HEK293 (cell line): ENCODE measurements at regions not wholly inside any gene's neighbourhood (a gene's known extent, or its start where the extent isn't known, plus 50 kb on each side); places are given as distances from the start of the nearest gene placed in this dataset.

Experiments
- EGR2 ChIP-seq: fragments of 450-650 bp; formaldehyde crosslinking; IDR thresholded peaks from 2 replicates; pipeline ENCODE4 v1.5.1; 2016; ENCODE audit warnings: low read depth, missing biosample characterization, missing genetic modification characterization
- RBAK ChIP-seq: fragments of 450-650 bp; formaldehyde crosslinking; IDR thresholded peaks from 2 replicates; pipeline ENCODE4 v1.5.1; 2016; ENCODE audit warnings: missing biosample characterization, missing genetic modification characterization
- SP2 ChIP-seq: fragments of 450-650 bp; formaldehyde crosslinking; IDR thresholded peaks from 2 replicates; pipeline ENCODE4 v1.5.1; 2016; ENCODE audit warnings: missing biosample characterization, missing genetic modification characterization
- TCF7L2 ChIP-seq: IDR thresholded peaks from 2 replicates; pipeline ENCODE4 v1.6.1; 2011; ENCODE audit warnings: low read depth, mild to moderate bottlenecking, inconsistent platforms, low read length, moderate library complexity, borderline replicate concordance
- ZBTB1 ChIP-seq: fragments of 450-650 bp; formaldehyde crosslinking; IDR thresholded peaks from 2 replicates; pipeline ENCODE4 v1.5.1; 2016; ENCODE audit warnings: missing biosample characterization, missing genetic modification characterization
- ZNF76 ChIP-seq: fragments of 450-650 bp; formaldehyde crosslinking; IDR thresholded peaks from 2 replicates; pipeline ENCODE4; 2016; ENCODE audit warnings: low read depth, missing biosample characterization, missing genetic modification characterization, borderline replicate concordance
- TF ChIP-seq, protein P1 (sequence below): fragments of 450-650 bp; formaldehyde crosslinking; IDR thresholded peaks from 2 replicates; pipeline ENCODE4 v1.5.1; 2016; ENCODE audit warnings: missing biosample characterization, missing genetic modification characterization
- TF ChIP-seq, protein P2 (sequence below): fragments of 450-650 bp; formaldehyde crosslinking; IDR thresholded peaks from 2 replicates; pipeline ENCODE4 v1.5.1; 2016; ENCODE audit warnings: missing biosample characterization, missing genetic modification characterization
- TF ChIP-seq, protein P3 (sequence below): fragments of 450-650 bp; formaldehyde crosslinking; IDR thresholded peaks from 2 replicates; pipeline ENCODE4 v1.5.1; 2016; ENCODE audit warnings: missing biosample characterization, missing genetic modification characterization
- TF ChIP-seq, protein P4 (sequence below): sonication (generic); formaldehyde crosslinking; IDR thresholded peaks from 2 replicates; pipeline ENCODE4 v1.8.1; 2022; ENCODE audit warnings: mild to moderate bottlenecking, moderate library complexity, missing genetic modification reagents

DNA sequence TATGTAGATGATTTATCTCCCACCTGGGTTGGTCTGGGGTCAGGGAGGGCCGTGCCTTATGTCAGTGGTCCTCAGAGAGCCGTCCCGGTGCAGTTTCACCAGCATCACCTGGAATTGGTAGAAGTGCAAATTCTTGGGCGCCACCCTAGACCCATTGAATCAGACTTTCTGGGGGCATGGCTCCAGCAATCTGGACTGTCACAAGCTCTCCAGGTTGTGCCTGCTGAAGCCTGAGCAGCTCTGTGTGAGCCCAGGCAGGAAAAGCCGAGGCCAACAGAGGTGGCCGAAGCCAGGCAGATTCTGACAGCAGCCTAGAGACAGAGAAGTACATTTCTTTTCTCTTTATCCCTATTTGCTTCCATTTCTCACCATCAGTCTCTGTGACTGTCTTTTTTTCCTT, 98.4 kb upstream of the SEC11C start:
- TF ChIP-seq, protein P1, sequence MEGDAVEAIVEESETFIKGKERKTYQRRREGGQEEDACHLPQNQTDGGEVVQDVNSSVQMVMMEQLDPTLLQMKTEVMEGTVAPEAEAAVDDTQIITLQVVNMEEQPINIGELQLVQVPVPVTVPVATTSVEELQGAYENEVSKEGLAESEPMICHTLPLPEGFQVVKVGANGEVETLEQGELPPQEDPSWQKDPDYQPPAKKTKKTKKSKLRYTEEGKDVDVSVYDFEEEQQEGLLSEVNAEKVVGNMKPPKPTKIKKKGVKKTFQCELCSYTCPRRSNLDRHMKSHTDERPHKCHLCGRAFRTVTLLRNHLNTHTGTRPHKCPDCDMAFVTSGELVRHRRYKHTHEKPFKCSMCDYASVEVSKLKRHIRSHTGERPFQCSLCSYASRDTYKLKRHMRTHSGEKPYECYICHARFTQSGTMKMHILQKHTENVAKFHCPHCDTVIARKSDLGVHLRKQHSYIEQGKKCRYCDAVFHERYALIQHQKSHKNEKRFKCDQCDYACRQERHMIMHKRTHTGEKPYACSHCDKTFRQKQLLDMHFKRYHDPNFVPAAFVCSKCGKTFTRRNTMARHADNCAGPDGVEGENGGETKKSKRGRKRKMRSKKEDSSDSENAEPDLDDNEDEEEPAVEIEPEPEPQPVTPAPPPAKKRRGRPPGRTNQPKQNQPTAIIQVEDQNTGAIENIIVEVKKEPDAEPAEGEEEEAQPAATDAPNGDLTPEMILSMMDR (tag by site-specific recombination): no peak
- TF ChIP-seq SP2 (tag by site-specific recombination) (no peak), ZNF76 (tag by site-specific recombination) (no peak), EGR2 (tag by site-specific recombination) (no peak), TCF7L2 (no peak), ZBTB1 (no peak), RBAK (no peak)
- TF ChIP-seq, protein P2, sequence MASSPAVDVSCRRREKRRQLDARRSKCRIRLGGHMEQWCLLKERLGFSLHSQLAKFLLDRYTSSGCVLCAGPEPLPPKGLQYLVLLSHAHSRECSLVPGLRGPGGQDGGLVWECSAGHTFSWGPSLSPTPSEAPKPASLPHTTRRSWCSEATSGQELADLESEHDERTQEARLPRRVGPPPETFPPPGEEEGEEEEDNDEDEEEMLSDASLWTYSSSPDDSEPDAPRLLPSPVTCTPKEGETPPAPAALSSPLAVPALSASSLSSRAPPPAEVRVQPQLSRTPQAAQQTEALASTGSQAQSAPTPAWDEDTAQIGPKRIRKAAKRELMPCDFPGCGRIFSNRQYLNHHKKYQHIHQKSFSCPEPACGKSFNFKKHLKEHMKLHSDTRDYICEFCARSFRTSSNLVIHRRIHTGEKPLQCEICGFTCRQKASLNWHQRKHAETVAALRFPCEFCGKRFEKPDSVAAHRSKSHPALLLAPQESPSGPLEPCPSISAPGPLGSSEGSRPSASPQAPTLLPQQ (tag by site-specific recombination): no peak
- TF ChIP-seq, protein P3, sequence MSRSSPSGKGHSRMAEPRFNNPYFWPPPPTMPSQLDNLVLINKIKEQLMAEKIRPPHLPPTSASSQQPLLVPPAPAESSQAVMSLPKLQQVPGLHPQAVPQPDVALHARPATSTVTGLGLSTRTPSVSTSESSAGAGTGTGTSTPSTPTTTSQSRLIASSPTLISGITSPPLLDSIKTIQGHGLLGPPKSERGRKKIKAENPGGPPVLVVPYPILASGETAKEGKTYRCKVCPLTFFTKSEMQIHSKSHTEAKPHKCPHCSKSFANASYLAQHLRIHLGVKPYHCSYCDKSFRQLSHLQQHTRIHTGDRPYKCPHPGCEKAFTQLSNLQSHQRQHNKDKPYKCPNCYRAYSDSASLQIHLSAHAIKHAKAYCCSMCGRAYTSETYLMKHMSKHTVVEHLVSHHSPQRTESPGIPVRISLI (tag by site-specific recombination): no peak
- TF ChIP-seq, protein P4, sequence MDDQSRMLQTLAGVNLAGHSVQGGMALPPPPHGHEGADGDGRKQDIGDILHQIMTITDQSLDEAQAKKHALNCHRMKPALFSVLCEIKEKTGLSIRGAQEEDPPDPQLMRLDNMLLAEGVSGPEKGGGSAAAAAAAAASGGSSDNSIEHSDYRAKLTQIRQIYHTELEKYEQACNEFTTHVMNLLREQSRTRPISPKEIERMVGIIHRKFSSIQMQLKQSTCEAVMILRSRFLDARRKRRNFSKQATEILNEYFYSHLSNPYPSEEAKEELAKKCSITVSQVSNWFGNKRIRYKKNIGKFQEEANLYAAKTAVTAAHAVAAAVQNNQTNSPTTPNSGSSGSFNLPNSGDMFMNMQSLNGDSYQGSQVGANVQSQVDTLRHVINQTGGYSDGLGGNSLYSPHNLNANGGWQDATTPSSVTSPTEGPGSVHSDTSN (CRISPR knock-in tag): no peak
